HFFc6 (cell line): ENCODE measurements at regions not wholly inside any gene's neighbourhood (a gene's known extent, or its start where the extent isn't known, plus 50 kb on each side); places are given as distances from the start of the nearest gene placed in this dataset.

Experiments
- DNase-seq: peaks from one replicate; pipeline ENCODE4 v3.0.0-alpha.2; 2018
- H3K27ac Mint-ChIP-seq: 2 replicates; pipeline ENCODE4 v1.8.0; 2020; ENCODE audit warnings: mild to moderate bottlenecking, mixed read lengths
- H3K27me3 Mint-ChIP-seq: 2 replicates; pipeline ENCODE4 v1.8.0; 2021; ENCODE audit warnings: mild to moderate bottlenecking, moderate library complexity, mixed read lengths; ENCODE audit not compliant: insufficient read depth
- H3K36me3 Mint-ChIP-seq: 2 replicates; pipeline ENCODE4 v1.8.0; 2021; ENCODE audit warnings: low read depth, mixed read lengths
- H3K4me1 Mint-ChIP-seq: 2 replicates; pipeline ENCODE4 v1.8.0; 2020; ENCODE audit warnings: low read depth, mixed read lengths
- H3K4me3 Mint-ChIP-seq: 2 replicates; pipeline ENCODE4 v1.8.0; 2020; ENCODE audit warnings: mild to moderate bottlenecking, moderate library complexity, mixed read lengths
- H3K9me3 Mint-ChIP-seq: 2 replicates; pipeline ENCODE4 v1.8.0; 2020; ENCODE audit warnings: mild to moderate bottlenecking, mixed read lengths
- TF ChIP-seq, protein P1 (sequence below): fragments of 200-600 bp; sonication (generic); IDR thresholded peaks from 2 replicates; pipeline ENCODE4 v1.5.0; 2021; ENCODE audit warnings: antibody characterized with exemption, mild to moderate bottlenecking

DNA sequence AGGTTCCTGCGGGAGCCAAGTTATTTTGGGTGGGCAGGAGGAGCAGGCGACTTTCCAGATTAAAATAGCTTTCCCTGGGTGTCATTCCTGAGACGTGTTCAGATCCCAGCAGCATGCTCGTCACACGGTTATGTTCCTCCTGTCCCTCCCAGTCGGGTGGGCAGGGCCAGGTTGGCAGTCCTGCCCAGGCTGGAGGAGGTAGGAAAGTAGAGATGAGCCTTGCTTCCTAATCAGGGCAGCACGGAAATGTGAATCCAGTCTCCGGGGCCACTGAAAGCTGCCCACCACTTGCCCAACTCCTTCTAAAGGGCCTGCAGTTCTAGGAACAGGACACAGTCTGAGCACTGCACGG lies 137.0 kb downstream of the MRPL14 start:
- peaks cover 17% of the 10 kb centered on the region for H3K4me1 Mint-ChIP-seq
- H3K4me3 Mint-ChIP-seq = no peak overlapping the region
- TF ChIP-seq, protein P1, sequence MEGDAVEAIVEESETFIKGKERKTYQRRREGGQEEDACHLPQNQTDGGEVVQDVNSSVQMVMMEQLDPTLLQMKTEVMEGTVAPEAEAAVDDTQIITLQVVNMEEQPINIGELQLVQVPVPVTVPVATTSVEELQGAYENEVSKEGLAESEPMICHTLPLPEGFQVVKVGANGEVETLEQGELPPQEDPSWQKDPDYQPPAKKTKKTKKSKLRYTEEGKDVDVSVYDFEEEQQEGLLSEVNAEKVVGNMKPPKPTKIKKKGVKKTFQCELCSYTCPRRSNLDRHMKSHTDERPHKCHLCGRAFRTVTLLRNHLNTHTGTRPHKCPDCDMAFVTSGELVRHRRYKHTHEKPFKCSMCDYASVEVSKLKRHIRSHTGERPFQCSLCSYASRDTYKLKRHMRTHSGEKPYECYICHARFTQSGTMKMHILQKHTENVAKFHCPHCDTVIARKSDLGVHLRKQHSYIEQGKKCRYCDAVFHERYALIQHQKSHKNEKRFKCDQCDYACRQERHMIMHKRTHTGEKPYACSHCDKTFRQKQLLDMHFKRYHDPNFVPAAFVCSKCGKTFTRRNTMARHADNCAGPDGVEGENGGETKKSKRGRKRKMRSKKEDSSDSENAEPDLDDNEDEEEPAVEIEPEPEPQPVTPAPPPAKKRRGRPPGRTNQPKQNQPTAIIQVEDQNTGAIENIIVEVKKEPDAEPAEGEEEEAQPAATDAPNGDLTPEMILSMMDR = no peak
- peaks cover 21% of the 10 kb centered on the region for H3K27me3 Mint-ChIP-seq
- H3K9me3 Mint-ChIP-seq = no peaks in the 10 kb centered on the region
- no peaks in the 10 kb centered on the region for H3K36me3 Mint-ChIP-seq
- peak; percentile 12 for DNase-seq
- no peak overlapping the region for H3K27ac Mint-ChIP-seq

DNA sequence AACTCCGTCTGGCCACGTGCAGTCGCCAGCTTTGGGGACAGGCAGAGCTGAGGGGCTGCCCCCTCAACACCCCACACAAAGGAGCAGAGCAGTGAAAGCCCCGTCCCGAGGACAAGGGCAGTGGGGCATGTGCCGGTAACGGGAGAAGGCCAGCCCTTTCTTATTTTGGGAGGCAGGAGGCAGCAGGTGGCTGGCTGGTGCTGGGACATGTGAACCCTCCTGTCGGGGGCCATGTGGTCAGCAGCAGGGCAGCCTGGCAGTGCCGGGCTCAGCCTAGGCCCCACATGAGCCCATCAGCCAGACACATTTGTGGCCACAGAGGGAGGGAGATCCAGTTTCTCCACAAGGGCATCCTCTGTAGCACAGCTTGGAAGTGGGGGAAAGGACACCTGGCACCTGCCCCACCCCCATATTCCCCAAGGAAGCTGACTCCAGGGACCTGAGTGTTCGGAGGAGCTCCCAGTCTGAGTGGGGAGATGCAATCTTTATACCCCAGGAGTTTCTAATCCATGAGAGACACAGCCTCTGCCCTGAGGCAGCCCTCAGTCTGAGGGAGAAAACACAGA lies 137.6 kb downstream of the MRPL14 start:
- no peaks in the 10 kb centered on the region for H3K36me3 Mint-ChIP-seq
- no peak for DNase-seq
- H3K27ac Mint-ChIP-seq = no peak overlapping the region
- peaks cover 26% of the 10 kb centered on the region for H3K27me3 Mint-ChIP-seq
- H3K4me1 Mint-ChIP-seq = peaks cover 17% of the 10 kb centered on the region
- H3K4me3 Mint-ChIP-seq = no peak overlapping the region
- TF ChIP-seq, protein P1 = no peak
- H3K9me3 Mint-ChIP-seq = no peaks in the 10 kb centered on the region

DNA sequence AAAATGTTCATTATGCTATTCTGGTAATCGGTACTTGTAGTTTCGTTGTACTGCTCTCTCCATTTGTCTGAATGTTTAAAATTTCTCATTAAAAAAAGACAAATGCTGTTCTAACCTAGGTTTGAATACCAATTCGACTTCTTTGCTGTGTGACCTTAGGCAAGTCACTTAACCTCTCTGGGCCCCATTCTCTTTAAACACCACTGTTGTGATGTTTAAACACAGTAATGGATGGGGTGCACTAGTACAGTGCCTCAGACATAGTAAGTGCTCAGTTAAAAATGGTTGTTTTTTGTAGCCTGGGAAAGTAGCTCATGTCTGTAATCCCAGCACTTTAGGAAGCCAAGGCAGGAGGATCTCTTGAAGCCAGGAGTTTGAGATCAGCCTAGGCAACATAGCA lies 138.5 kb downstream of the MRPL14 start:
- Mint-ChIP-seq H3K9me3 (no peaks in the 10 kb centered on the region), H3K4me3 (no peak overlapping the region), H3K27ac (no peak overlapping the region), H3K36me3 (no peaks in the 10 kb centered on the region), H3K27me3 (peaks cover 30% of the 10 kb centered on the region), H3K4me1 (peaks cover 17% of the 10 kb centered on the region)
- TF ChIP-seq, protein P1 = no peak
- no peak for DNase-seq

DNA sequence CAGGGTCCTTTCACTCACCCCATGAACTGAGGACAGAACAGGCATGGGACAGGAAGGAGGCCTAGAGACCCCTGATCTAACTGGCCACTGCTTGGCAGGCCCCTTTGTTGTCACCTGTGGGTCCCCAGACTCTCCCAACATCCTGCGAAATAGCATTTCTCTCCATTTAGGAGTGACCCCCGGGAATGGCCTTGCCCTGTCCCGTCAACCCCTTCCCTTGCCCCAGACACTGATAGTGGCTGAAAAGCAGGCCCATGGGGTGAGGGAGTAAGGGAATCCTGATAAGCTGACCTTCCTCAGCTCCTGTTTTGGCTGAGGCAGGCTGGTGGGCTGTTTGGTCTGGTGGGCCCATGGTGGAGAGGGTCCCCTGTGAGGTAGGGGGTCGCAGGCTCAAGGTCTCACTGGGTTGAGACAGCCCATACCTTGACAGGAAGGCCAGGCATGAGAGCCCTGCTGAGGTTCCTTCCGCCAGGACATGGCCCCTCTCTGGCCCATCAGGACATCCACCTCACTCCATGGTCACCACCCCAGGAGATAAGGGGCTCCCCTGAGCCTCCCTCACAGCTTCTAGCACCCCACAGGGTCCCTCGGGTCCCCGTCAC lies 139.3 kb downstream of the MRPL14 start:
- Mint-ChIP-seq H3K4me3 (no peak overlapping the region), H3K4me1 (peaks cover 17% of the 10 kb centered on the region), H3K27ac (no peak overlapping the region), H3K27me3 (peaks cover 30% of the 10 kb centered on the region), H3K9me3 (no peaks in the 10 kb centered on the region), H3K36me3 (no peaks in the 10 kb centered on the region)
- DNase-seq = no peak
- TF ChIP-seq, protein P1 = no peak

DNA sequence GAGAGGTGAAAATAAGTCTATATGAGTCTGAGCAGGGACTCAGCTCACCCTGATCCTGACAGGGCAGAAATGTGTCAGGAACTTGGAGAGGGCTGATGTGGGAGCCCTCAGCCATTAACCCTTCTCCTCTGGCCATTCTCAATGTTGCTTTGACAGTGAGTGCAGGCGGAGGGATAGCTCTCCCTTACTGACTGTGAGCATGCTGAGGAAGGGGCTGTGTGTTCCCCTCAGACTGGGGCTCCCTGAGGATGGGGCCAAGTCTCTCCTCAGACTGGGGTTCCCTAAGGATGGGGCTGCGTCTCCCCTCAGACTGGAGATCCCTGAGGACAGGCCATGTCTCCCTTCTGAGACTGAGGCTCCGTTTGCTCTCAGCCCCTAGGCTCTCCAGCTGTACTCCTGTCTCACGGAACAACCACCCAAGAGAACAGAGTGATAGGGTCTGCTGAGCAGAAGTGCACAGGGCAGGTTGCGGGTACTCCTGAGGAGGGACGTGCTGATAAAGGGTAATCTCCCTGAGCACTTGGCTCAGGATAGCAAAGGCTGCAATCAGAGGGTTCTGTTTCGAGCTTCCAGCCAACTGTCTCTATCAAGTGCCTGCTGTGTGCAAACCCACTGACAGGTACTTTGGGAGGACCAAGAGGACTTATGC lies 141.0 kb downstream of the MRPL14 start:
- H3K27me3 Mint-ChIP-seq = peaks cover 34% of the 10 kb centered on the region
- no peak overlapping the region for H3K4me3 Mint-ChIP-seq
- TF ChIP-seq, protein P1 = no peak
- DNase-seq = no peak
- H3K27ac Mint-ChIP-seq = no peak overlapping the region
- H3K9me3 Mint-ChIP-seq = no peaks in the 10 kb centered on the region
- H3K36me3 Mint-ChIP-seq = no peaks in the 10 kb centered on the region
- peaks cover 15% of the 10 kb centered on the region for H3K4me1 Mint-ChIP-seq
